HG03354 (cell line): ENCODE measurements at regions not wholly inside any gene's neighbourhood (a gene's known extent, or its start where the extent isn't known, plus 50 kb on each side); places are given as distances from the start of the nearest gene placed in this dataset.

ENCODE experiments used
- ATAC-seq: cut with Tn5 transposase; IDR thresholded peaks from one replicate; pipeline ENCODE4 v1.9.1; 2021; ENCODE audit warnings: mild to moderate bottlenecking; ENCODE audit not compliant: unreplicated experiment, poor library complexity, severe bottlenecking

DNA sequence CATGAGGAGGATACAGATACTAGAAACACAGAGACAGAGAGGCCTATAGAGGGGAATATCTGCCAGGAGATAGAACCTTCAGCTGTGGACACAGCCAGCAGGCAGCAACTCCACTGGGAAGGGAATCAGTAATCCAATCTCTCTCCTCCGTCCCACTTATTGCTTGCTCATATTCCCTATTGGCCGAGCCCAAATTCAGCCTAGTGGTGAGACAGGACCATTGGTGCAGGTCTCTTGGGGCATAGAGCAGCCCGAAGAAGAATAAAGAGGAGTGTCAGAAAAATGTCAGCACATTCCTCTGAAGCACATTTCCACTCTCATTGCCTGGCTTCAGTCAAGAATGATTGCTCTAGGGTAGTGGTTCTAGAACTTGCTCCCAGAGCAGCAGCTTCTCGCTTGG lies 1091.5 kb upstream of the GYPC start:
- no peak for ATAC-seq

DNA sequence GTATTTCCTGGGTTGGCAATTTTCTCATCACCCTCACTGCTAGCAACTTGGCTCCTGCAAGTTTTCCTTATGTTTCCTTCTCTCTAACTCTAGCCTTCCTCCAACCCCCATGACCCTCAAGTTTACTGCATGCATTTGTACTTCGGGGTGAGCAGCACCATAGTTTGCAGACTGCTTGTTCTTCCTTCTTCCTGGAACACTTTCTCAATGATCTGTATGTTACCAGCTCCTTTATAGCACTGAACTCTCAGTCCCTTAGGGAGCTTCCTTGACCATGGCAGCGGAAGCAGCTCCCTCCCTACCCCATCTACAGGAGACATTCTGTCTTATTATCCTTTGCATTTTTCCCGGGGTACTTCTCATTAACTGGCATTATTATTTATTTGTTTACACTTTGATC lies 1089.5 kb upstream of the GYPC start:
- ATAC-seq: no peak

DNA sequence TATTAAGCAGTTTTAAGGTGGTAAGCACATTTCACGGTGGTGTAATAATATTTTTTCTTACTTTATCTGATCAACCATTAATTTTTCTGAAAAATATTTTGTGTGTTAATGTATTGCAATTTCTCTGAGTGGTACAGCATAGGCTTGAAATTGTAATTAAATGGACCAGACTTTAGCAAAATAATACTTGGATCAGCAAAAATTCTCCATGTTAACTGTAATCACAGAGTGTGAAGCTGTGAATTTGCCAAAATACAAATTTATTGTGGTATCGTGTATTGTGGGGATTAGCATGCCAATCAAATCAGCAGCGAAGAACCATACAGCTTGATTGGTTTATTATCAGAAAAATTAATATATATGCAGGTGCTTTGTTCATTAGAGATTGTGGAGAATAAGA lies 1088.9 kb upstream of the GYPC start:
- ATAC-seq: no peak

DNA sequence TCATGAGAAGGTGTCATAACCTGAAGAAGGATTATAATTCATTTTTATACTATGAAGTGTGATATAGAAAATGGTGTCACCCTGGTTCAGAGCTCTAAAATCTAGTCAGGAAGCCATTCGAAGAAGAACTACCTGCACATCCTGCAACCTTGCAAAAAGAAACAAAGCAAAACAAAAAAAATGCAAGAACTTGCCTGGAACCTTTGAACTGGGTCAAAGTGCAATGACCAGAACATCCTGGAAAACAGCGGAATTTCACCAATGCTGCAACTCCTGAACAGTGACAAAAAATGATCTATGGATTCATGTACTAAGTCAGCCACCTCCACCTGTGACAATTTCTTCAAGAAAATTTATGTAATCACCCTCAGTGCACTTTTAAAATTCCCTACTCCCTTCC lies 1083.3 kb upstream of the GYPC start:
- ATAC-seq: no peak

DNA sequence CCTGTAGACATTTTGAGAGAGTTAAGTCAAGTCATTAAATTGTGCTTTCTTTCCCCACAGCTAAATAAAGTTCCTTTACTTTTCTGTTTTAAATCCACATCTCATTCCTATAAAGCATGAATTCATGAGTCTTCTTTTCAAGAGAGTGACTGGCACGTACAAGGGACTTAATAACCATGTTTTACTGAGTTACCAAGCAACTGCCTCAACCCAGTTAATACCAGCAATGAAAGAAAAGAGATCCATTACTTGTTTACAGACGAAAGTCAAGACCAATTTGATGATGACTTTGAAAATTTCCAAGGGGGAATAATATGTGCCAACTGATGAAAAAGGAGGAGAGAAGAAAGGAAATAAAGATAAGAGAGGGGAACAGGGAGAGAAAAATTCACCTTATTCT lies 1082.5 kb upstream of the GYPC start:
- no peak for ATAC-seq

DNA sequence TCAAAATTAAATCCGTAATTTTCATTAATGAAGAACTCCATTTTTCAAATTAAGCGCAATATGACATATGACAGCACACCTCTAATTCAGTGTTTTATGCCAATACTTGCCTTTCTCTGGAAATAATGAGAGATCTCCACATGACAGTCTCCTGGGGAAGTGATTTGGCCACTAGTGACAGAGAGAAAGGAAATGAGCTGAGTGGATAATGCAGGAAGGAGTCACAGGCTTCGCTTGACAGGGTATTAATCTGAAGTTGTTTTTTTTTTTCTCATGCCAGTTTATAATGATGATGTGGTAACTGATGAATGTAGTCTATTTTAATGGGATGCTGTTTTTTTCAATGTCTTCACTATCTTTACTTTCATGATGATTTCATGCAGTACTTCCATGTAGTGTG lies 1079.4 kb upstream of the GYPC start:
- no peak for ATAC-seq

DNA sequence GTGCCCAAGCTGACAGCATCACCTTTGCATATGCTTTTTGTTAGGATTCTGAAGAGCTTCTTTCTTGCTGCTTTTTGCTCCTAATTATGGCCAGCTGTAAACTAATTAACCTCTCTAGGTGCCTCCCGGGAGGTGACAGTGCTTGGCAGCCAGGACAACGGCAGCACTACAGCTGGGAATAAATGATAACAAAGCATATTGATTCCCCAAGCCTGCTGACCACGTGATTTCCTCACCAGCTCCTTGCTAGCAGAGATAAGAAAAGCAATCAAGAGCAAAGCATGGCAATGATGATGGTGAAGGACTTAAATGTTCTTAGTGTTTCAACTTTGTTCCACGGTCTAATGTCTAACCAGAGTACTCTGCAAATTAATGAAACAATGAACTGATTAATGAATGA lies 1074.4 kb upstream of the GYPC start:
- ATAC-seq: no peak

DNA sequence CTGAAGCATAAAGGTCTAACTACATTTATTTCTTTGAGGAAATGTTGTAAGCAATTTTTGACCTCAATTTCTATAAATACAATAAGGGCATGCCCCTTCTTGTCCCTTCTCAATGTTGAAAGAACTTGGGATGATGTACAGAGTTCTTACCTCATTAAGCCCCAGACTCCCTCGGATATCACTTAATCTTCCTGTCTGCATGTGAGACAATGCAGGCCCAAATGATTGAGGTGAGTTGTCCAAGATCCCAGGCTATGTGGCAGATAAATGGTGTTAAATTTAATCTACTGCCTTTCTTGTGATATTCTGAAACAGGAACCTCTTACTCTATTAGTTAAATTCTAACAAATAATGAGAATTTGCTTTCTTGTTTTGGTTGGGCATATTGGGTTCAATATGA lies 1073.4 kb upstream of the GYPC start:
- ATAC-seq: no peak

DNA sequence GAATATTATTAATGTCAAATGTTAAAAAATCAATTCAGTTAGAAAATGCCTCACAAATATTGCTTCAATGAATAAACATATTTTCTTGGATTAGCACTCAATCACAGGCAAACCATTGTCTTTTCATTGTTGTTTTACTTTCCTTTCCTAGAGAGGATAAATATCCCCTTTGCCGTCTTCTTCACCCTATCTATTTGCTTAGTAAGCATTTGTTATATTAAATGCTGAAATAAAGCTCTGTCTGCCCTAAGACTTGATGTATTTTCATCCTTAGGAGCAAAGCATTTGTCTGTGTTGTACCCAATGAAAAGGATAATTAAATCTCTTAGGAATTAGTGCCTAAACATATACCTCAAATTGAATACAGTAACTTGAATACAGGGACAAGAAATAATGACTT lies 1071.2 kb upstream of the GYPC start:
- ATAC-seq: no peak

DNA sequence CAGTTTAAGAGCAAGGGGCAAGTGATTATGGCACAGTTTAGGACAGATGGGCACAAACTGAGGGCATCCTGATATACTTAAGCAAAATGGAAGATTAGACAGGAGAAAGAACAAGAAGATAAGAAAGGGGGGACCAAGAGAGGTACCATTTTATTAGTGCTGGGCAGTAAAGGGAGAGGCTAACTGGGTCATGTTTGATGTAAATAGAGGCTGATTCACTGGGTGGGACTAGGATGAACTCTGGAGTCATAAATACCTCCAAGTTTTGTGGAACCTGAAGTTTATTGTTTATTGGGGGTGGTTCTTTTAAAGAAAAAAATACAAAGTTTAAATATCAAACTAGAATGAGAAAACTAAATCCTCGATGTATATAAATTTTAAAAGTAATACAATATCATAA lies 1067.2 kb upstream of the GYPC start:
- ATAC-seq: no peak

DNA sequence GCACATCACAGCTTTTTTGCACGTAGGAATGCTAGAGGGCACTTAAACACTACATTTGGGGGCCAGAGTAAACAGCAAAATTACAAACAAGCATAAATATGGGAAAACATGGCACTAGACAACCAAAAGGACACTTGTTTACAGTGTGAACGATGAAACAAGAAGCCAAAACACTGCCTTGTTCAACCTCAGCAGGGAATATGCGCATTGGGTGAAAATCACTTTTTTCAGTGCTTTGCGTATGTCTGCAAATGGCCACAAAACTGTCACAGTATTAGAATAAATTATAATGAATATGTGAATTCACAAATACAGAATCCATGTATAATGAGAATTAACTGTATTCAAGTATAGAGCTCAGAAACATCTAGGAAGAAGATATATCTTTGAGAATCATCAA lies 1064.0 kb upstream of the GYPC start:
- ATAC-seq: no peak

DNA sequence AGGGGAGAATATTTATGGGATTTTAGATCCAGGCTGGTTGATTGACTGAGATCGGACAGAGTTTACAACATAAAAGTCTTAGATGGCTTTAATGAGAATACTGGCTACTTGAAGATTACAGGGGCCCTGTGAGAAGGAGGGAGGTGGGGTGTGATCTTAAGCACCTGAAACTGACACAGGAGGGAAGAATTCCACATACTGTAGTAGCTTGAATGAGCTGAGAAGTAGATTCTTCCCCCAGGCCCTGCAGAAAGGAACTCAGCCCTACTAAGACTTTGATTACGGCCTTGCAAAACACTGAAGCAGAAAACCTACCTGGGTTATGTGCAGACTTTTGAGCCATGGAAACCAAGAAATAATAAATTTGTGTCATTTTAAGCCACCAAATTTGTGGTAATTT lies 1062.9 kb upstream of the GYPC start:
- no peak for ATAC-seq

DNA sequence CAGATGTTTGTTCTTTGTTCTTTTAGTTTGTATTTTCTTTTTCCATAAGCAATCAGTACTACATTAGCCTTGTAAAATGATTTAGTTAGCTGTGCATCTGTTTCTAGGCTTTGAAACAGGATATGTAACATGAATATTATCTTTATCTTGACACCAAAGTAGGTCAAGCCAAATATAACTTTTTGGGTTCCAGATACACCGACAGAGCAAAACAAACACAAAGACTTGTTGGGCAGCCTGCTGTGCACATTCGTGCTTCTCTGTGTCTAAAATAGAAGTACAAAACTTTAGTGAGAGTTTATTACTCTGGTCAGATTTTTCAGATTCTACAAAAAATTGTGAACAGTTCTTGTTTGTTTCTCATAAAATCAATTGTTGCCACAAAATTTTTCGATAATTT lies 1059.3 kb upstream of the GYPC start:
- ATAC-seq: no peak

DNA sequence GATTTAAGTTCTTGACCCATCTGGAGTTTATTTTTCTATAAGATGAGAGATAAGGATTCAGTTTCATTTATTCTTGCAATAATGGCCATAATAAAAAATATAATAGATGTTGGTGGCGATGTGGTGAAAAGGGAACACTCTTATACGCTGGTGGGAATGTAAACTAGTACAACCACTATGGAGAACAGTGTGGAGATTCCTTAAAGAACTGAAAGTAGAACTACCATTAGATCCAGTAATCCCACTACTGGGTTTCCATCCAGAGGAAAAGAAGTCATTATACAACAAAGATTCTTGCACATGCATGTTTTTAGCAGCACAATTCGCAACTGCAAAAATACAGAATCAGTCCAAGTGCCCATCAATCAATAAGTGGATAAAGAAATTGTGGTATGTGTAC lies 1040.5 kb upstream of the GYPC start:
- ATAC-seq: no peak

DNA sequence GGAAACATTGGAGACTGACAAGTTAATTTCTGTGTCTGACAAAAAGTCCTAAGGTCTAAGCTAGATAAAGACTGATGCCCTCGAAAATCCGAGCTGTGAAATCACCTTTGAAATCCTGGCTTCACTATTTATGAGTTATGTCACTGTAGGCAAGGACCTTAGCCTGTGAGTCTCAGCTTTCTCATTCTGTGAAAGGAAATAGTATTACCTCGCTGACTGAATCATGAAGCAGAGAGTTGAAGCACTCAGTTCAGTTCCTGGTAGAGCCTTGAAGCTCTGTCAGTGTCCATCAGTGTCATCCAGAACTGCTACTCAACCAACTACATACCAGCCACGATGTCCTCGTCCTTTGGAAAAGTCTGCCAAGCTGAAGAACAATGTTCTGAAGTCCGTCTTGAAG lies 1025.6 kb upstream of the GYPC start:
- no peak for ATAC-seq

DNA sequence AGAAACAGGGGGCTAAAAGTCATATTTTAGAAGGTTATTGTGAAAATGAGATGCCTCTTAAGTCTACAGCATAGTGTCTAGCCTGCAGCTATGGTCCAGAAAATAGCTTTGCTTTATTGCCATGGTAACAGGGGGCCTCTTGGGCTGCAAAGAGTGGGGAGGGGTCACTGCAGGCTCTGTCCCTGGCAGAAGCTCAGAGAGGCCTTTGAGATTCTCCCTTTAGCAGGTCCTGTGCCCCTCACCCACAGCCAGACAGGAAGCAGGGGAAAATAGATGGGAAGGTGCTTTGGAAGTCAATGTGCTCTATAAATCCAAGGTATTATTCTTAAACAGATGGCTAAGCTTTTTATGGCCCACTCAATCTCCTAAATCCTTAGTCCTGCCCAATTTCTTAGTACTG lies 1021.3 kb upstream of the GYPC start:
- ATAC-seq: no peak

DNA sequence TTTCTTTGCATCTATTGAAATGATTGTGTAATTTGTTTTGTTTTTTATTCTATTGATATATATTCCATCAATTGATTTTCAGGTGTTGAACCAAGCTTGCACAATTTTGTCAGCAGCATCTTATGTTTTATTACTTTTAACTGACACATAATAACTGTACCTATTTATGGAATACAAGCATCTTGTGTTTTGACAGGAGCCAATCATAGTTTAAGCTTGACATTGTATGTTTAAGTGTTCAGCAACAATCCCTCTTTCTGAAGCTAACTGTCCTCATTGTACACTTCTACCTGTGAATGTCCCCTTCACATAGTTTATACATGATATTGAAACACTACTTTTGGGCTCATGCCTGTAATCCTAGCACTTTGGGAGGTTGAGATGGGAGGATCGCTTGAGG lies 1017.6 kb upstream of the GYPC start:
- ATAC-seq: no peak

DNA sequence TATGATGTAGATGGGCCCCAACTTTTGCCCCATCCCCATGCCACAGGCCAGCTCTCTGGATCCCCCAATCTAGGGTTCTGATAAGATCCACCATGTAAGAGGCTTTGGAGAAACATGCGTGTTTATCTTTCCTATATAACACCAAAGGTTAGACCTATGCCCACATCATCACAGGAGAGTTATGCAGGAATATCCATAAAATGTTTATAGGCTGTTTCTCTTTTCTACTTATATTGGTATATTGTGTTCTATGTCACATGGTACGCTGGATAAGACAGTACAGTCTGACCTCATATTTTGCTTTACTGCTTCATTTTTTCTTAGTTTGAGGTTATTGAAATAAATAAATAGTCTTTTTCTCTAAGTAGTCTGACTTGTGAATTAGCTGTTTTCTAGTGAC lies 1013.9 kb upstream of the GYPC start:
- ATAC-seq: no peak

DNA sequence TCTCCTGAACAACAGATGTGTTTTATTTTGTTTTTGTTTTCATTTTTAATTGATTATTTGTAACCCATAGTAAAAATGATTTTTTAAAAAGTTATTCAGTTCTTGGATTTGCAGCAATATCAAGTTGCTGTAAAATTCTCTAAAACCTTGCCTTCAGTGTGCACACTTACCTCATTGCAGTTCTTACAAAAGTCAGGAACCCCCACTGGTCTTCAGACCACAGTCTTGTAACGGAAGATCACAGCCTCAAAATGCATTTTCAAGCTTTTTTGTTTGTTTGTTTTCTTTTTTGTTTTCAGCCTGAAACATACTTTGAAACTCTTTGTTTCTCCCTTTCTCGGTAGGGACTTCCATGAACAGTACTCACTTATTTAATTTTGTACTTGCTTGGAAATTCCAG lies 1012.8 kb upstream of the GYPC start:
- ATAC-seq: no peak

DNA sequence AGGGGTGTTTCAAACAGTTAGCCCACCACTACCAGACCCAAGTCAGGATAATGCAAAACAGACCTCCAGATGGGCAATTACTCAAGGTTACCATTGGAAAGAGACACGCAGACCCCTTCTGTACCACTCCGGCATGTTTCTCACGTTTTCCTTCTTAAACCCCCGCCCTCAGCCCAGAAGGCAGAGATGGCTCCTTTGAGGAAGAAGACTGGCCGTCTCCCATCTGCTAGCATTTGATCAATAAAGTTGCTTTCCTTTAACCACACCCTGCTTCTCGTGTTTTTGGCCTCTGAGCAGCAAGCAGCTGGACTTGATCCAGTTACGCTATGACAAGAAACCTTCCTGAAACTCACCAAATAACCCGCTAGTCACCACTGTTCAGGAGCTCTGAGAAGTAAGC lies 1012.4 kb upstream of the GYPC start:
- ATAC-seq: no peak

DNA sequence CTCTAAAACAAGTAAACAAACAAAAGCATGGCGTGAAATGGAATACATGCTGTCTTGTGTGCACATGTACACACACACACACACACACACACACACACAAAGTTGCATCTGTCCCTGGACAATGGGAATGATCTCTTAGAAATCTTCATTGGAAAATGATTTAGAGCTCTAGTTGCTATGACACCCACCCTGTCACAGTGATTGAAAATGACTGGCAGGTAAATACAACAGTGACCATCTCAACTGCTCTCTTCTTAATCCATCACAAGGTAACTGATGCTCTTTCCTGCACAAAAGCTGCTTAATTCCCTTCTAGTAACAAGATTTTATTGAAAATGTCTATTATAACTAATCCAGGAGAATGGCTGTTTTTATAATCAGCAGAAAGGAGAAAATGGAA lies 1011.7 kb upstream of the GYPC start:
- no peak for ATAC-seq

DNA sequence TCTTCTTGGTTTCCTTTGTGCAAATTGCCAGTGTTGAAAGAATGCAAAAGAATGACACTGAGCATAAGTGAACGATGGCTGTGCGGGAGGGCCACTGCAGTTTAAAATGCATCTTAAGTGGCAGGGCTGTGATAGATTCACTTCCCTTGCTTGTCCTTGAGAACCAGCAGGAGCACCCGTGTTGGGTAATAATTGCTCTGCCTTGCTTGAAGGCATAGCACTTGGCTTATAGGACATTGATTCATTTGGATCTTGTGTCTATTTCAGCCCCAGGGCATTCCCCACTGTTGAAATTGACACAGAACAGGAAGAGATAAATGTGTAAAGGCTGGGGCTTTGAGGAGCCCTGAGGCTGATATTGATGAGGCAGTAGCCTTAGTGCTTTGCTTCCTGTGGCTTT lies 1003.7 kb upstream of the GYPC start:
- no peak for ATAC-seq

DNA sequence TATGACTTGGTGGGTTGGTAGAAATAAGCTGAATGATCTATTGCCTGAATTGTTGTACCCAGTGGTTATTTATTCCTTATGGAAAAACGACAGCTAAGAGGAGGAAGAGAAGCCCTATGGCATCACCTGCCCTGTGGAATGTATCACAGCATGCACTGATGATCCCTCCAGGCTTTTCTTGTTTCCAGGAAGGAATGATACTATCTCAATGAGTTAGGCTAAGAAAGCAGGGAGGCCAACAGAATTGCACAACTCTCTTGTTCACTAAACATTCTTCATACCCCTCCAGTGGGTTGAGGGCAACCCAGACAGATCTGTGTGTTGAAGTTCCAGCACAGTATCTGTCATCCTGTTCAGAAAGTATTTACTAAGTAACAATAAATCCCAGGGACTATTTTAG lies 1001.7 kb upstream of the GYPC start:
- no peak for ATAC-seq
